ENCODE measurements at regions not wholly inside any gene's neighbourhood (a gene's known extent, or its start where the extent isn't known, plus 50 kb on each side); places are given as distances from the start of the nearest gene placed in this dataset.

DNA sequence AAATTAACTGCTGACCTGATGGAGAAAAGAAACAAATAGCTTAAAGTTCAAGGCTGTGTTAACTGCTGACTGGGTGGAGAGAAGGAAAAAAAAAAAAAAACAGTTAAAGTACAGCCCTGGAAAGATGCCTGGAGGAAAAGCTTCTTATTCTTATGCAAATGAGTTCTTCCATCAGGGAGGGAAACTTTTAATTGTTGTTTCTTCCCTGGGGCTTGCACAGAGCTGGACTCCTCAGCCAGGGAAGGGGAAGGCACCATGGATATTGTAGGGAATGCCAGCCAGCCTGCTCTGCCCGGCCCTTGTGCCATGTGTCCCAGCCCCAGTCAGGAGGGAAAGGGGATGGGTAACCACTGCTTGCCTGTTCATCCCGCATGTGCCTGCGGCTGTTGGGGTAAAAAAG lies 833.1 kb upstream of the CRIM1 start:
- H3K9me3 Mint-ChIP-seq = peaks cover 16% of the 10 kb centered on the region
- no peak overlapping the region for H3K27ac Mint-ChIP-seq
- ChIA-PET CTCF (no interaction called here), POLR2A (no interaction called here)
- DNase-seq (no peak), ATAC-seq (ENCODE audit: low read depth) (no peak)
- H3K4me3 Mint-ChIP-seq = no peak overlapping the region
- no peaks in the 10 kb centered on the region for H3K4me1 Mint-ChIP-seq
- intact Hi-C loops (cut with micrococcal nuclease) = no loop called here
- no peaks in the 10 kb centered on the region for H3K36me3 Mint-ChIP-seq (ENCODE audit: low read depth)
- TF ChIP-seq, protein P1, sequence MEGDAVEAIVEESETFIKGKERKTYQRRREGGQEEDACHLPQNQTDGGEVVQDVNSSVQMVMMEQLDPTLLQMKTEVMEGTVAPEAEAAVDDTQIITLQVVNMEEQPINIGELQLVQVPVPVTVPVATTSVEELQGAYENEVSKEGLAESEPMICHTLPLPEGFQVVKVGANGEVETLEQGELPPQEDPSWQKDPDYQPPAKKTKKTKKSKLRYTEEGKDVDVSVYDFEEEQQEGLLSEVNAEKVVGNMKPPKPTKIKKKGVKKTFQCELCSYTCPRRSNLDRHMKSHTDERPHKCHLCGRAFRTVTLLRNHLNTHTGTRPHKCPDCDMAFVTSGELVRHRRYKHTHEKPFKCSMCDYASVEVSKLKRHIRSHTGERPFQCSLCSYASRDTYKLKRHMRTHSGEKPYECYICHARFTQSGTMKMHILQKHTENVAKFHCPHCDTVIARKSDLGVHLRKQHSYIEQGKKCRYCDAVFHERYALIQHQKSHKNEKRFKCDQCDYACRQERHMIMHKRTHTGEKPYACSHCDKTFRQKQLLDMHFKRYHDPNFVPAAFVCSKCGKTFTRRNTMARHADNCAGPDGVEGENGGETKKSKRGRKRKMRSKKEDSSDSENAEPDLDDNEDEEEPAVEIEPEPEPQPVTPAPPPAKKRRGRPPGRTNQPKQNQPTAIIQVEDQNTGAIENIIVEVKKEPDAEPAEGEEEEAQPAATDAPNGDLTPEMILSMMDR (IDR thresholded peaks at IDR 0.05) = no peak
- no peaks in the 10 kb centered on the region for H3K27me3 Mint-ChIP-seq

DNA sequence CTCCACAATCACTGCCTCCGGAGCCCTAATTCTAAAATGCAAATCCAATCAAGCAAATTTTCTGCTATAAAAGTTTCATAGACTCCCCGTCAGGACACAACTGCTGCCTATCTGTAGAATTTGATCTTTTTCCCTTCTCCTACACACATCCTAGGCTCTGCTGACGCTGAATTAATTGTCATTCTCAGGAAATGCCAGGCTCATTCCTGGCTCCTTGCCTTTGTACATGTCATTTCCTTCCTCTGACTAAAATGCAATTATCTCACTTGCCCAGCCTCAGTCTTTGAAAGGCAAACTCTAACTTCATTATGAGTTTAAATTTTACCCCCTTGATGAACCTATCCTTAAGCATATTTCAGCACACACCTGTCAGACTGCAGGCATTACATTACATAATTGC lies 844.9 kb upstream of the CRIM1 start:
- POLR2A ChIA-PET = no interaction called here
- Mint-ChIP-seq H3K4me1 (no peaks in the 10 kb centered on the region), H3K27ac (no peak overlapping the region), H3K27me3 (no peaks in the 10 kb centered on the region), H3K36me3 (ENCODE audit: low read depth) (no peaks in the 10 kb centered on the region), H3K9me3 (peaks cover 12% of the 10 kb centered on the region), H3K4me3 (no peak overlapping the region)
- no peak for ATAC-seq (ENCODE audit: low read depth)
- intact Hi-C loops (cut with micrococcal nuclease) = no loop called here
- TF ChIP-seq, protein P1 (IDR thresholded peaks at IDR 0.05) = no peak
- CTCF ChIA-PET = no interaction called here
- DNase-seq = no peak

DNA sequence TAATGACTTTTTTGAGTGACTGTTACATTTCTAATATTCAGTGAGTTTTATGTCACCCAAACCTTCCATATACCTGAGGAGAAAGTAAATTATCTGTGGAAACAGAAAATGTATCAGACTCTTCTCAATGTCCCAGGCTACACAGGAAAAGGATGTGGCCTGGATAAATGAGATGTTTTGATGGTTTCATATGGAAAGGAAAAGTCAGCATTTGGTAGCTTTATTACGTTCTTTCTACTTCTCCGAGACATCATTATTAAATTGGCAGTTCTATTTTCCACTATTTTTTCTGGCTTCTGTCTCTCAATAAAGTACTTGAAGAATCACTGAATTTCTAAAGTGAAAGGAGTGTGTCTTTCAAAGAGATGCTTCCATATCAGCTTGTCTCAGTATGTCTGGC lies 847.0 kb upstream of the CRIM1 start:
- TF ChIP-seq, protein P1 (IDR thresholded peaks at IDR 0.05) = no peak
- Mint-ChIP-seq H3K9me3 (peaks cover 12% of the 10 kb centered on the region), H3K4me1 (no peaks in the 10 kb centered on the region), H3K27me3 (no peaks in the 10 kb centered on the region), H3K27ac (no peak overlapping the region), H3K36me3 (ENCODE audit: low read depth) (no peaks in the 10 kb centered on the region), H3K4me3 (no peak overlapping the region)
- no peak for DNase-seq
- intact Hi-C loops (cut with micrococcal nuclease) = no loop called here
- CTCF ChIA-PET = no interaction called here
- POLR2A ChIA-PET = no interaction called here
- ATAC-seq (ENCODE audit: low read depth) = no peak

DNA sequence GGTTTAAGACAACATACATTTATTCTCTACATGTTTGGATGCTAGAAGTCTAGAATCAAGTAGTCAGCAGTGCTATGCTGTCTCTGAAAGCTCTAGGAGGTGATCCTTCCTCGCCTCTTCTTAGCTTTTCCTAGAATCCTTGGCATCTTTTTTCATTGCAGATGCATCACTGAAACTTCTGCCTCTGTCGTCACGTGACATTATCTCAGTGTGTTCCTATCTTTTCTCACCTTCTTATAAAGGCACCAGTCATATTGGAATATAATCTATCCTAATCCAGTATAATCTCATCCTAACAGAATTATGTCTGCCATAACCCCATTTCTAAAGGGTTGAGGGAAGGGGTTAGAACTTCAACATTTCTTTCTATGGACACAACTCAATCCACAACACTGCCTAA lies 851.2 kb upstream of the CRIM1 start:
- no peak overlapping the region for H3K4me3 Mint-ChIP-seq
- POLR2A ChIA-PET = no interaction called here
- no peak for ATAC-seq (ENCODE audit: low read depth)

DNA sequence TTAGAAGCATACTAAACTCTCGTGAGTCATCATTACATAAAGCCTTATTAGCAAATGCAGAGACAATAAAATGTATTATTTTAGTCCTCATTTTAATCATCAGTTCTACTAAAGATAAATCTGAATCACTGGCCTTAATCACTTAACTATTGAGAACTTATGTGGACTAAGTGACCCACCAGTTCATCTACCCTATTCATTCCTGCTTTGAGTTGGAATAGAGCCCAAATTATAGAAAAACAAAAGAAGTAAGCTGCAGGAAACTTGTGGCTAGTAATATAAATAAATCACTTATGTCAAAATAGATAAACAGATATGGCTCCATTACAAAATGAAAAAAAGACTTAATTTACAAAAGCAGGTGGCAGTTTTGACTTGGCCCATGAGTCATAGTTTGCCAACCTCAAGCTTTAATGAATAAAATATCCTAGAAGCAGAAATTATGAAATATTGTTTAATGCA lies 851.8 kb upstream of the CRIM1 start:
- H3K27me3 Mint-ChIP-seq = no peaks in the 10 kb centered on the region
- POLR2A ChIA-PET = no interaction called here
- DNase-seq (no peak), ATAC-seq (ENCODE audit: low read depth) (no peak)
- H3K4me1 Mint-ChIP-seq = no peaks in the 10 kb centered on the region
- peaks cover 6% of the 10 kb centered on the region for H3K9me3 Mint-ChIP-seq
- no peaks in the 10 kb centered on the region for H3K36me3 Mint-ChIP-seq (ENCODE audit: low read depth)
- no peak overlapping the region for H3K27ac Mint-ChIP-seq
- CTCF ChIA-PET = no interaction called here
- intact Hi-C loops (cut with micrococcal nuclease) = no loop called here
- TF ChIP-seq, protein P1 (IDR thresholded peaks at IDR 0.05) = no peak
- H3K4me3 Mint-ChIP-seq = no peak overlapping the region

More for the DNA sequence above, 851.2 kb upstream of the CRIM1 start:
- TF ChIP-seq, protein P1 (IDR thresholded peaks at IDR 0.05) = no peak
- no peaks in the 10 kb centered on the region for H3K4me1 Mint-ChIP-seq
- DNase-seq = no peak
- H3K9me3 Mint-ChIP-seq = peaks cover 7% of the 10 kb centered on the region
- CTCF ChIA-PET = no interaction called here
- intact Hi-C loops (cut with micrococcal nuclease) = no loop called here
- H3K27ac Mint-ChIP-seq = no peak overlapping the region
- H3K27me3 Mint-ChIP-seq = no peaks in the 10 kb centered on the region
- H3K36me3 Mint-ChIP-seq (ENCODE audit: low read depth) = no peaks in the 10 kb centered on the region

Data from activated B cell treated with CpG ODN at 0.5 μM for 24 hours (primary cell).